HCT116 (cell line): ENCODE measurements at regions not wholly inside any gene's neighbourhood (a gene's known extent, or its start where the extent isn't known, plus 50 kb on each side); places are given as distances from the start of the nearest gene placed in this dataset.

Source experiments
- ATAC-seq: fragments of 200-7000 bp; cut with Tn5 transposase; 2 replicates; pipeline ENCODE4 v1.9.1; 2020; ENCODE audit warnings: mild to moderate bottlenecking, moderate library complexity
- BruUV-seq: library from RNA; stranded (reverse); fragments of 400-500 nt; replicated peaks from 2 replicates; lab custom pipeline; 2021; lab: Mats Ljungman, UMichigan
- CTCF ChIA-PET: fragments of 300-600 bp; sonication (Branson Sonifier 250); formaldehyde crosslinking; loops from one replicate; lab custom pipeline; 2021; ENCODE audit warnings: antibody characterized with exemption; lab: Charles Lee
- POLR2A ChIA-PET: fragments of 300-600, 350-600 bp; sonication (Branson Sonifier 250); formaldehyde crosslinking; loops from one replicate; lab custom pipeline; 2021; ENCODE audit warnings: antibody characterized with exemption; lab: Charles Lee
- RAD21 ChIA-PET, 2 experiments: fragments of 300-600 bp; sonication (Branson Sonifier 250); formaldehyde crosslinking; loops; one replicate each; lab custom pipeline; 2023; ENCODE audit warnings: low total read pairs in 2 of 2; ENCODE audit not compliant: uncharacterized antibody in 2 of 2, unreplicated experiment in 2 of 2, low non-redundant PET in 1 of 2; lab: Charles Lee
- DNase-seq: peaks from one replicate; pipeline ENCODE4 v3.0.0-alpha.2; 2010; ENCODE audit warnings: low read depth, low spot score
- H2AFZ ChIP-seq: fragments of 200-600 bp; shearing (Covaris generic), sonication (generic); 2 replicates; pipeline ENCODE4 v1.6.1; 2017; ENCODE audit warnings: low read depth, mixed run types, mixed read lengths, antibody characterized with exemption, low read length; ENCODE audit not compliant: poor library complexity, severe bottlenecking
- H3K27ac ChIP-seq: 2 replicates; pipeline ENCODE4 v1.5.1; 2012; ENCODE audit warnings: low read depth, low read length
- H3K27me3 ChIP-seq: fragments of 200-600 bp; sonication (generic); 2 replicates; pipeline ENCODE4 v1.6.1; 2016; ENCODE audit warnings: mixed run types, low read length, mixed read lengths; ENCODE audit not compliant: insufficient read depth
- H3K36me3 ChIP-seq, 2 experiments: fragments of 200-500 bp in 1 of 2; fragments of 200-600 bp in 1 of 2; sonication (Bioruptor generic) in 1 of 2; sonication (generic) in 1 of 2; 2 replicates each; pipeline versions ENCODE4 v1.5.1 to v1.6.1; 2014 to 2016; ENCODE audit warnings: low read length in 2 of 2, inconsistent platforms in 1 of 2, mixed read lengths in 1 of 2, mixed run types in 1 of 2; ENCODE audit not compliant: insufficient read depth in 2 of 2, control insufficient read depth in 1 of 2
- H3K4me1 ChIP-seq, 2 experiments: fragments of 200-600 bp in 1 of 2; sonication (generic) in 1 of 2; 2 replicates each; pipeline versions ENCODE4 v1.5.1 to v1.6.1; 2012 to 2017; ENCODE audit warnings: low read length in 2 of 2, inconsistent platforms in 1 of 2, mild to moderate bottlenecking in 1 of 2, mixed read lengths in 1 of 2, mixed run types in 1 of 2, moderate library complexity in 1 of 2; ENCODE audit not compliant: insufficient read depth in 2 of 2, control insufficient read depth in 1 of 2
- H3K4me2 ChIP-seq: fragments of 200-600 bp; sonication (generic); 2 replicates; pipeline ENCODE4 v1.6.1; 2017; ENCODE audit warnings: mixed run types, low read length, mixed read lengths
- H3K4me3 ChIP-seq, 2 experiments: fragments of 200-600 bp in 1 of 2; sonication (generic) in 1 of 2; replicated peaks in 1 of 2; 2 replicates each; pipeline ENCODE4 v1.5.1; 2011 to 2016; ENCODE audit warnings: low read length in 2 of 2, control low read depth in 1 of 2, low read depth in 1 of 2, mild to moderate bottlenecking in 1 of 2, mixed read lengths in 1 of 2, mixed run types in 1 of 2
- H3K79me2 ChIP-seq: fragments of 200-600 bp; sonication (generic); 2 replicates; pipeline ENCODE4 v1.6.1; 2017; ENCODE audit warnings: mild to moderate bottlenecking, mixed run types, low read length, moderate library complexity, mixed read lengths; ENCODE audit not compliant: insufficient read depth
- H3K9ac ChIP-seq: fragments of 200-600 bp; sonication (generic); 2 replicates; pipeline ENCODE4 v1.6.1; 2016; ENCODE audit warnings: low read length, mixed read lengths
- H3K9me2 ChIP-seq: fragments of 200-600 bp; sonication (generic), shearing (Covaris generic); 2 replicates; pipeline ENCODE4 v1.6.1; 2017; ENCODE audit warnings: mixed run types, mild to moderate bottlenecking, moderate library complexity; ENCODE audit not compliant: insufficient read depth
- H3K9me3 ChIP-seq, 2 experiments: fragments of 200-500 bp in 1 of 2; fragments of 200-600 bp in 1 of 2; sonication (Bioruptor generic) in 1 of 2; sonication (generic) in 1 of 2; 2 replicates each; pipeline ENCODE4 v1.6.1; 2014 to 2017; ENCODE audit warnings: low read length in 2 of 2, mixed read lengths in 2 of 2, inconsistent platforms in 1 of 2, low read depth in 1 of 2, mild to moderate bottlenecking in 1 of 2, mixed run types in 1 of 2, moderate library complexity in 1 of 2; ENCODE audit not compliant: control insufficient read depth in 1 of 2, insufficient read depth in 1 of 2
- H4K20me1 ChIP-seq: fragments of 200-600 bp; sonication (generic), shearing (Covaris generic); 2 replicates; pipeline ENCODE4 v1.6.1; 2017; ENCODE audit warnings: mixed run types, mild to moderate bottlenecking, moderate library complexity; ENCODE audit not compliant: insufficient read depth
- CBX3 ChIP-seq: IDR thresholded peaks from 2 replicates; pipeline ENCODE4 v1.6.1; 2012; ENCODE audit warnings: low read depth
- FOSL1 ChIP-seq: IDR thresholded peaks from 2 replicates; pipeline ENCODE4 v1.6.1; 2012; ENCODE audit warnings: low read depth
- SRF ChIP-seq: IDR thresholded peaks from 2 replicates; pipeline ENCODE4 v1.6.1; 2012; ENCODE audit warnings: low read depth
- YY1 ChIP-seq: IDR thresholded peaks from 2 replicates; pipeline ENCODE4 v1.6.1; 2011; ENCODE audit warnings: low read length, low read depth, moderate library complexity, mild to moderate bottlenecking; ENCODE audit not compliant: insufficient replicate concordance; ENCODE audit errors: extremely low read depth
- intact Hi-C: fragments of 100-400 bp; cut with micrococcal nuclease; formaldehyde crosslinking; loops from 2 replicates; pipeline ENCODE4 v1.10.0; 2022
- TF ChIP-seq, protein P1 (sequence below), 3 experiments: fragments of 200-600 bp in 1 of 3; sonication (generic) in 1 of 3; IDR thresholded peaks in 2 of 3; conservative IDR thresholded peaks in 1 of 3; 2 replicates each; pipeline ENCODE4 v1.5.1; 2012 to 2017; ENCODE audit warnings: low read depth in 2 of 3, low read length in 2 of 3, antibody characterized with exemption in 1 of 3, borderline replicate concordance in 1 of 3, control low read depth in 1 of 3, mild to moderate bottlenecking in 1 of 3, mixed read lengths in 1 of 3, mixed run types in 1 of 3, moderate library complexity in 1 of 3; ENCODE audit not compliant: insufficient read depth in 1 of 3
- TF ChIP-seq, protein P2 (sequence below): IDR thresholded peaks from 2 replicates; pipeline ENCODE4 v1.6.1; 2012
- TF ChIP-seq, protein P3 (sequence below): IDR thresholded peaks from 2 replicates; pipeline ENCODE4 v1.6.1; 2012; ENCODE audit warnings: low read depth

GRCh38 chr2:173750831-173751230 is 214.3 kb downstream of the SP3 start (continued):
- TF ChIP-seq, protein P1, sequence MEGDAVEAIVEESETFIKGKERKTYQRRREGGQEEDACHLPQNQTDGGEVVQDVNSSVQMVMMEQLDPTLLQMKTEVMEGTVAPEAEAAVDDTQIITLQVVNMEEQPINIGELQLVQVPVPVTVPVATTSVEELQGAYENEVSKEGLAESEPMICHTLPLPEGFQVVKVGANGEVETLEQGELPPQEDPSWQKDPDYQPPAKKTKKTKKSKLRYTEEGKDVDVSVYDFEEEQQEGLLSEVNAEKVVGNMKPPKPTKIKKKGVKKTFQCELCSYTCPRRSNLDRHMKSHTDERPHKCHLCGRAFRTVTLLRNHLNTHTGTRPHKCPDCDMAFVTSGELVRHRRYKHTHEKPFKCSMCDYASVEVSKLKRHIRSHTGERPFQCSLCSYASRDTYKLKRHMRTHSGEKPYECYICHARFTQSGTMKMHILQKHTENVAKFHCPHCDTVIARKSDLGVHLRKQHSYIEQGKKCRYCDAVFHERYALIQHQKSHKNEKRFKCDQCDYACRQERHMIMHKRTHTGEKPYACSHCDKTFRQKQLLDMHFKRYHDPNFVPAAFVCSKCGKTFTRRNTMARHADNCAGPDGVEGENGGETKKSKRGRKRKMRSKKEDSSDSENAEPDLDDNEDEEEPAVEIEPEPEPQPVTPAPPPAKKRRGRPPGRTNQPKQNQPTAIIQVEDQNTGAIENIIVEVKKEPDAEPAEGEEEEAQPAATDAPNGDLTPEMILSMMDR (IDR thresholded peaks at IDR 0.05 in 2 of 3, conservative IDR thresholded peaks at IDR 0.05 in 1 of 3; ENCODE audit: borderline replicate concordance in 1 of 3, insufficient read depth in 1 of 3, low read depth in 2 of 3, low read length in 2 of 3): no peak
- no peak for TF ChIP-seq YY1
- TF ChIP-seq, protein P2, sequence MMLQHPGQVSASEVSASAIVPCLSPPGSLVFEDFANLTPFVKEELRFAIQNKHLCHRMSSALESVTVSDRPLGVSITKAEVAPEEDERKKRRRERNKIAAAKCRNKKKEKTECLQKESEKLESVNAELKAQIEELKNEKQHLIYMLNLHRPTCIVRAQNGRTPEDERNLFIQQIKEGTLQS: no peak

- no peak overlapping the region for H2AFZ ChIP-seq
- no peak for TF ChIP-seq CBX3
- no peak for TF ChIP-seq SRF
- TF ChIP-seq YY1: no peak
- no peak for TF ChIP-seq FOSL1
- TF ChIP-seq, protein P3, sequence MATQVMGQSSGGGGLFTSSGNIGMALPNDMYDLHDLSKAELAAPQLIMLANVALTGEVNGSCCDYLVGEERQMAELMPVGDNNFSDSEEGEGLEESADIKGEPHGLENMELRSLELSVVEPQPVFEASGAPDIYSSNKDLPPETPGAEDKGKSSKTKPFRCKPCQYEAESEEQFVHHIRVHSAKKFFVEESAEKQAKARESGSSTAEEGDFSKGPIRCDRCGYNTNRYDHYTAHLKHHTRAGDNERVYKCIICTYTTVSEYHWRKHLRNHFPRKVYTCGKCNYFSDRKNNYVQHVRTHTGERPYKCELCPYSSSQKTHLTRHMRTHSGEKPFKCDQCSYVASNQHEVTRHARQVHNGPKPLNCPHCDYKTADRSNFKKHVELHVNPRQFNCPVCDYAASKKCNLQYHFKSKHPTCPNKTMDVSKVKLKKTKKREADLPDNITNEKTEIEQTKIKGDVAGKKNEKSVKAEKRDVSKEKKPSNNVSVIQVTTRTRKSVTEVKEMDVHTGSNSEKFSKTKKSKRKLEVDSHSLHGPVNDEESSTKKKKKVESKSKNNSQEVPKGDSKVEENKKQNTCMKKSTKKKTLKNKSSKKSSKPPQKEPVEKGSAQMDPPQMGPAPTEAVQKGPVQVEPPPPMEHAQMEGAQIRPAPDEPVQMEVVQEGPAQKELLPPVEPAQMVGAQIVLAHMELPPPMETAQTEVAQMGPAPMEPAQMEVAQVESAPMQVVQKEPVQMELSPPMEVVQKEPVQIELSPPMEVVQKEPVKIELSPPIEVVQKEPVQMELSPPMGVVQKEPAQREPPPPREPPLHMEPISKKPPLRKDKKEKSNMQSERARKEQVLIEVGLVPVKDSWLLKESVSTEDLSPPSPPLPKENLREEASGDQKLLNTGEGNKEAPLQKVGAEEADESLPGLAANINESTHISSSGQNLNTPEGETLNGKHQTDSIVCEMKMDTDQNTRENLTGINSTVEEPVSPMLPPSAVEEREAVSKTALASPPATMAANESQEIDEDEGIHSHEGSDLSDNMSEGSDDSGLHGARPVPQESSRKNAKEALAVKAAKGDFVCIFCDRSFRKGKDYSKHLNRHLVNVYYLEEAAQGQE: no peak
- CTCF ChIA-PET: no interaction called here
- H3K9me2 ChIP-seq: no peaks in the 10 kb centered on the region
- intact Hi-C loops: loop anchor here (5.0 to 10.0 kb wide), 2 partner anchors 303 to 596 kb away; no protein-coding TSS in a partner anchor
- no peak overlapping the region for H3K4me3 ChIP-seq
- BruUV-seq: no TSS peak
- H3K36me3 ChIP-seq: no peaks in the 10 kb centered on the region
- H3K9me3 ChIP-seq: no peaks in the 10 kb centered on the region
- no peak for DNase-seq
- no peak overlapping the region for H3K4me2 ChIP-seq
- H3K27ac ChIP-seq: no peak overlapping the region
- H3K27me3 ChIP-seq: no peaks in the 10 kb centered on the region
- ATAC-seq: no peak
- no peaks in the 10 kb centered on the region for H3K4me1 ChIP-seq
- no peak overlapping the region for H3K9ac ChIP-seq
- RAD21 ChIA-PET: no interaction called here
- H4K20me1 ChIP-seq: no peaks in the 10 kb centered on the region
- no peaks in the 10 kb centered on the region for H3K79me2 ChIP-seq
- POLR2A ChIA-PET: no interaction called here
Measured at GRCh38 chr2:173751245-173751975, 213.8 kb downstream of the SP3 start.
